HG02623 (cell line): ENCODE measurements at regions not wholly inside any gene's neighbourhood (a gene's known extent, or its start where the extent isn't known, plus 50 kb on each side); places are given as distances from the start of the nearest gene placed in this dataset.
A peak's percentile ranks its signal among the peaks of the same experiment; 100 is the strongest.
"Not testable (repeated sequence)": the region's sequence is repeated elsewhere in the genome, so short reads cannot be mapped to it uniquely, and the experiment has no call there.

Experiments
- ATAC-seq: cut with Tn5 transposase; IDR thresholded peaks from one replicate; pipeline ENCODE4 v1.9.1; 2021; ENCODE audit warnings: moderate library complexity; ENCODE audit not compliant: unreplicated experiment

DNA sequence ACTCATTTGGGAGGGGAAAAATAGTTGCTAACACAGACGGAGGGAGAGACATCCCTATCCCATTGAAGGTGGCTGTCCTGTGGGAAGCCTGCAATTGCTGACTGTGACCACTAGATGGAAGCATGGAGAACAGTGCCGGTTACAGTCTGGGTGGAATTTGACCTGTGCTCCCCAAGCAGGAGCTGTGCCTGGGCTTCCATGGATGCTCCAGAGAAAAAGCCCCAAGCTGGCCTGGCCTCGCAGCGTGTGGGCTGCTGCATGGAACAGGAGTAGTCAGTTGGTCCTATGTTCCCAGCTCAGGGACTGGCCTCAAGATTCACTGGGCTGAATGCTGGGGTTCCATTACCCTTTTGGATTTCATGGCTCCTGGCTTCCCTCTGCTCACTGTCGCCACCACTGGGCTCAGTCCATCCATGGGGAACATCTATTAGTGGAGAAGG, 116.3 kb upstream of the CHD6 start:
- no peak for ATAC-seq

GRCh38 chr20:41733151-41733550, 115.0 kb upstream of the CHD6 start:
- ATAC-seq = no peak

DNA sequence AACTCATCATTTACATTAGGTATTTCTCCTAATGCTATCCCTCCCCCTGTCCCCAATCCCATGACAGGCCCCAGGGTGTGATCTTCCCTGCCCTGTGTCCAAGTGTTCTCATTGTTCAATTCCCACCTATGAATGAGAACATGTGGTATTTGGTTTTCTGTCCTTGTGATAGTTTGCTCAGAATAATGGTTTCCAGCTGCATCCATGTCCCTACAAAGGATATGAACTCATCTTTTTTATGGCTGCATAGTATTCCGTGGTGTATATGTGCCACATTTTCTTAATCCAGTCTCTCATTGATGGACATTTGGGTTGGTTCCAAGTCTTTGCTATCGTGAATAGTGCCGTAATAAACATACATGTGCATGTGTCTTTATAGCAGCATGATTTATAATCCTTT, 113.0 kb upstream of the CHD6 start:
- not testable (repeated sequence) for ATAC-seq

DNA sequence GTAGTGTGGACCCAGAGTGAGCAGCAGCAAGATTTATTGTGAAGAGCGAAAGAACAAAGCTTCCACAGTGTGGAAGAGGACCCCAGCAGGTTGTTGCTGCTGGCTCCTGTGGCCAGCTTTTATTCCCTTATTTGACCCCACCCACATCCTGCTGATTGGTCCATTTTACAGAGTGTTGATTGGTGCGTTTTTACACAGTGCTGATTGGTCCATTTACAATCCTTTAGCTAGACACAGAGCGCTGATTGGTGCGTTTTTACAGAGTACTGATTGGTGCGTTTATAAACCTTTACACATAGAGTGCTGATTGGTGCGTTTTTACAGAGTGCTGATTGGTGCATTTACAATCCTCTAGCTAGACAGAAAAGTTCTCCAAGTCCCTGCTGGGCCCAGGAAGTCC, 109.5 kb upstream of the CHD6 start:
- not testable (repeated sequence) for ATAC-seq

DNA sequence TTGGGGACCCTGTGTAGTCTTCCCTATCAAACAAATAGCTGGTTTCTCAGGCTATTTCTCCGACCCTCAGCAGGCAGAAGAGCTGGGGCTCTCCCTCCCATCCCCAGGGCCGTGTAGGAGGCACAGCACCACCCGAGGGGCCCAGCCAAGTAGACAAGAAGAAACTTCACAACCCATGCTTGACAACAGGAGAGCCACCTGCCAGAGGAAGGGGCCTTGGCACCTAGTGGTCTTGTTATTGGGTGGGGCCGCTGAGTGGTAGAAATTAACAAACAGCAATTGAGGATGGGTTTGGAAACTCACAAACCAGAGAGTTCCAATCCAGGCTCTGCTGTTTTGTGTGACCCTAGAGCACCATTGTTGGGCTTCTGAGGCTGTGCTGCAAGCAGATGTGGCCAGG, 108.5 kb upstream of the CHD6 start:
- ATAC-seq = no peak

DNA sequence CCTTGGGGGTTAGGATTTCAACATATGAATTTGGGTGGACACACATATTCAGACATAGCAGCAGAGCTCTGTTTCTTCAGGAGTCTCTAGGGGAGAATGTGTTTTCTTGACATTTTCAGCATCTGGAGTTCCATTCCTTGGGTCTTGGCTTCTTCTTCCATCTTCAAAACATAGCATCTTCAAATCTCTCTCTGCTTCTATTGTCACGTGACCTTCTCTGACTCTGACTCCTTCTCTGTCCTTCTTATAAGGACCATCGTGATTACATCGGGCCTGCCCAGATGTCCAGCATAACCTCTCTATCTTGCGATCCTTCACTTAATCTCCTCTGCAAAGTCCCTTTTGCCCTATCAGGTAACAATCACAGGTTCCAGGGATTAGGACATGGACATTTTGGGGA, 101.0 kb upstream of the CHD6 start:
- ATAC-seq = no peak

DNA sequence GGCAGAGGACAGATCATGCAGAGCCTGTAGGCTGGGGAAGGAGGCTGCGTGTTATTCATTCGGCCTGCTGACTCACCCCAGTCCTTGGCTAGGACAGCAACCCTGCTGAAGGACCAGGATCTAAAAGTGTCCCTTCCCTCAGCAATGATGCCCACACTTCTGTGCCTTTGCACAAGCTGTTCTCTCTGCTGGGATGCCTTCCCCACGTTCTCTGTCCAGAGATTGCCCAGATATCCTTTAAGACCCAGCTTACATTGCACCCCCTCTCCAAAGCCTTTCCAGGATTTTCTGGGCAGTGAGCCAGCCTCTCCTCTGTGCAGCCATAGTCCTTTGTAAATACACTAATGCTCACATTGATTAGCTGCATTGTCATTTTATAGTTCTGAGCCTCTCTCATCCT, 99.3 kb upstream of the CHD6 start:
- ATAC-seq = no peak

- ATAC-seq = no peak
Measured at GRCh38 chr20:41716911-41717310, 98.7 kb upstream of the CHD6 start.

DNA sequence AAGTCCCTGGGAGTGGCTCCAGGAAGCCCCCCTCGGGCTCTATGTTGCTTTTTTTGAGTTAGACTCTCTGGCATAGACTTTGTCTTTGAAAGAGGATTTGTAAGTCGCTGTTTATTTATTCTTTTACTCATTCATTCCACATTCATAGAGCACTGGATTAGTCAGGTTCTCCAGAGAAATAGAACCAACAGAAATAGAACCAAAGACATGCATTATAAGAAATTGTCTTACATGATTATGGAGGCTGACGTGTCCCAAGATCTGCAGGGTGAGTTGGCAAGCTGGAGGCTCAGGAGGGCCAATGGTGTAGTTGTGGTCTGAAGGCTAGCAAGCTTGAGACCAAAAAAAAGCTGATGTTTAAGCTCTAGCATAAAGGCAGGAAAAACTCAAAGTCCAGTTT, 98.3 kb upstream of the CHD6 start:
- no peak for ATAC-seq

DNA sequence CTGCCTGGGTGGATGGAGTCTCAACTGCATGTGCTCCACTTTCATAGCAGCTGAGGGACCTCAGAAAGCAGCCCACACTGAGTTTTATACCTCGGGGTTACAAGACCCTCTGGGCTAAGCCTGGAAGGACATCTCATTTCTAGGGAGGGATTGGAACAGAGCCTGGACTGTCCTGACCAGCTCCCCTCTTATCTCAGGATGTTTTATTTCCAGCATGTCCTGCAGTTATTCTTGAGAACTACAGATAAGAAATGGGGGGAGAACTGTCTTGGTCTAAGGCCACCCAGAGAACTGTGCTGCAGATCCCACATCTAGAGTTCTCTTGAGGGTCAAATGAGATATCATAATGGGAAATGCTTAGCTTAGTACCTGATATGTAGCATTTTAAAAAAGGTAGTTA, 97.3 kb upstream of the CHD6 start:
- ATAC-seq = no peak

- ATAC-seq = no peak
Measured at GRCh38 chr20:41714030-41714429, 95.9 kb upstream of the CHD6 start.

DNA sequence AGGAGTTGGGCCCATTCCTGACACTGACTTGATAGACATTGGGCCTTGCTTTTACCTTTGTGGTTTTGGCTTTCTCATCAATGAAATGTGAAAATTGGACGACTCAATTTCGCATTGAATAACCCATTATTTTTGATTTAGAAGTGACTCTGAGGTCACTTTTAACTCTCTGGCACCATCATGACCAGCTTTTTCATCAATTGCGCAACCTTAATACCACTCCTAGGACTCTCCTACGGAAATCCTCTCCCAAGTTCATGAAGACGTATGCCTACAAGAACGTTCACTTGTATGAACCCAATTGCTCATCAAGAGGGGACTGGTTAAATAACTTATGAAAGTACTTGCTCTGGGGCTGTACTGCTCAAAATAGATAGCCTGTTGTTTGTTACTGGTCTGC, 86.7 kb upstream of the CHD6 start:
- ATAC-seq = no peak

- ATAC-seq = no peak
Measured at GRCh38 chr20:41702647-41703046, 84.5 kb upstream of the CHD6 start.

- no peak for ATAC-seq
Measured at GRCh38 chr20:41701588-41702348, 83.6 kb upstream of the CHD6 start.

DNA sequence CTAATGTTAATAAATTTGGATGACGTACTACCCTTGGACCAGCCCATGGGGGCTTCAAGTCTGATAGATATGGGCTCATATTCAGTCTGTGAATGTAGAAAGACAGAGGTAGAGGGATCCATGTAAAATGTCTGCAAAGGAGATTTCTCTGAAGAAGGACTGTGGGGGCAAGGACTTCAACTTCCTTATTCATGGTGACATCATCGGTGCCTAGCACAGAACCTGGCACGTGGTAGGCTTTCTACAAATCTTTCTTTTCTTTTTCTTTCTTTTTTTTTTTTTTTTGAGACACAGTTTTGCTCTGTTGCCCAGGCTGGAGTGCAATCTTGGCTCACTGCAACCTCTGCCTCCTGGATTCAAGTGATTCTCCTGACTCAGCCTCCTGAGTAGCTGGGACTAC, 81.5 kb upstream of the CHD6 start:
- not testable (repeated sequence) for ATAC-seq

DNA sequence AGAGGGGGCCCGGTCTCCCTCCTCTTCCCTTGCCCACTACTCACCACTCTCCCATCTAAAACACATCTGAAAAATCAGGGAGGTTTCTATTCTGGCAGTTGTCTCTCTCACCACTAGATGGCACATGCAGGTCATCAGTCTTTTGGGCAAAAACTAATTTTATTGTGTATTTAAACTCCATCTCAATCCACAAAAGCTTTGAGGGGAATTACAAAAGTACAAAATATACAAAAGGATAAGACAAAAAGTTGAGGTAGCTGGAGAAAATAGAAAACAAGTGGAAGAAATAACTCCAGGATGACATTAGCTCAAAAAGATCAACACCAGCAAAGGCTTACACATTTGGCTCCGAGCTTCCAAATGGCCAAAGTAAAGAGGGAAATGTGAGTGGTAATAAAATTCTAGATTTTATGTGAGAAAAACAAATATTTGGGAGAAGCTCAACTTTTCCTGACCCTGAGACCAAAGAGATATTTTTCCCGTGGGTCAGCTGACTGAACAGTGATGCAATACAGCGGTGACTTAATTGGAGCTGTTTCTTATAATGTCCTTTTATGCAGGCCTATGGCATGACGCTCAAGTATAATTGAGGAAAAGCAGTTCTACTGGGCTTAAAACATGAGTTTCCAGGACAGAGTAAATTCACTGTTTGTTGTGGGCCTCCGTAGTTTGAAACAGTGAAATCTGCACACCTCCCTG, 79.8 kb upstream of the CHD6 start:
- ATAC-seq = no peak

- ATAC-seq = no peak
Measured at GRCh38 chr20:41696428-41696827, 78.3 kb upstream of the CHD6 start.

DNA sequence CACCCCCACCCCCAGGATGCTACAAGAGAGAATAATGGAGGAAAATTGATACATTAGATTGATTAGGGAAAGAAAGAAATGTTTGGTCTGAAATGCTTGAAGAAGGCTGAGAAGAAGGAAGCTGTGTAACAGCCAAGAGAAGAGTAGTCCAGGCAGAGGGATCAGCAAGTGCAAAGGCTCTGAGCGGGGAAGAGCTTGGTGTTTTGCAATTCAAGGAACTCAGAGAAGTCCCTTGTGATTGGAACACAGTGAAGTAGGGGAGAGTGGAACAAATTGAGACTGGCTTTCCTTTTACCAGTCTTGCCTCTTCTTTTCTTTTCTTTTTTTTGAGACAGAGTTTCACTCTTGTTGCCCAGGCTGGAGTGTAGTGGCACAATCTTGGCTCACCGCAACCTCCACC, 76.6 kb upstream of the CHD6 start:
- no peak for ATAC-seq

DNA sequence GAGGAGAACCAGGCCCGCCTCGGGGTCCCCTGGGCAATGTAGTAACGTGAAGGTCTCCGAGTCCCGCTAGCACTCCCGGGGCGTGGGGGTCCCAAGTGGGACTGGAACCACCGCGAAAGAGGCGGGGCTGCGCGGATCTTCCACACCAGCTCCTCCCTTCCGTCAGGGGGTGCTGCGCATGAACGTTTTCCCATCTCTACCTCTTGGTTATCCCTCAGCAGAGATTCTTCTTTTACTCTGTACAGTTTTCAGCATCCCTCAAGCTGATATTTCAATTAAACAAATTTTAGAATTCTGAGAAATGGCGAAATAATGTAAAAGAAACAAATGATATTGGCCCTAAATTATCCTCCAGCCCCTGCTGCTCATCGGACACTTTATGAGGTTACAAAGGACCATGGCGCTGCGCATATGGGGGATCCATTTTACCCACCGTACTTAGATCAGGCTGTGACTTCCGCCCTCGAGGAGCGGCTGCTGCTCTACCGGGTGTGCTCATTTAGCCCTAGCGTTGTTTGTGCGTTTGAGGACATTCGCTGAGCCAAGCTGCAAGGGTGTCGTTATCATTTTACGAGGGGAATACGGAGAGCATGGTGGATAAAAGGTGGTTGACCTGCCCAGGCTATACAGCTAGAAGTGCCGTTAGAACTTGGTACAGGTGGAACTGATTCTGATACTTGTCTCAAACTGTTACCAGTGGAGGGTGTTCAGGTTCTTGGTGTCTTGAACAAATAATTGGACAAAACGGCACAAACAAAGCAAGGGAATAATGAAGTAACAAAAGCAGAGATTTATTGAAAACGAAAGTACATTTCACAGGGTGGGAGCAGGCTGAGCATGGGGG, 75.2 kb upstream of the CHD6 start:
- ATAC-seq = peak; percentile 76

DNA sequence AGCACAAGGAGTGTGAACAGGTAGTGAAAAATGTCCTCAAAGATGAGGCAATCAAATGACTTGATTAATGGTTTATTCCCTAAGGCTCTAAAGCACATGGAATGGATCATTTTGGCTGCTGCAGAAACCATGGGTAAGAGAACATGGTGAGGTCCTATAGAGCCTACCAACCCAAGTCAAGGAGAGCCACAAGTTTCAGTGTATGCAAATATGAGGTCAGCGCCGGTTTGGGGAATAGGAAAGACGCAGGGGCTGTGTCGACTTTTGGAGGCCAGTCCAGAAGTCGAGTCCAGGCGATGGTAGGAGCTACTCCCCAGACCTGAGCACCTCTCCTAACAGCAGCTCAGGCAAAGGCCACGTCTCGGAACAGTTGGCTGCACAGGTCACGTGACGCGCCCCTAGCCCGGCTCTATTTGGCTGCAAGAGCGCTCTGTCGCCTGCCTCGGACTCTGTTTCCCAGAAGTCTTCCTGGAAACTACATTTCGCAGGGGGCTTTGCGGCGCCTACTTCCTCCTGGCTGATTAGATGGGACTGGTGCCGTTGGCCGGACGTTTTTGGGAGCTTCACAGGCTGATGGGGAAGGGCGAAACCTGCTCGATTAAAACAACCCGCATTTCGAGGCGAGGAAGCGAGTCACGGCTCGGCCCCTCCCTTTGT, 74.4 kb upstream of the CHD6 start:
- peak; percentile 38 for ATAC-seq

GRCh38 chr20:41691443-41691842, 73.3 kb upstream of the CHD6 start:
- ATAC-seq = no peak
